Chondrocyte (in vitro differentiated cells): ENCODE measurements at regions not wholly inside any gene's neighbourhood (a gene's known extent, or its start where the extent isn't known, plus 50 kb on each side); places are given as distances from the start of the nearest gene placed in this dataset.
A peak's percentile ranks its signal among the peaks of the same experiment; 100 is the strongest.

ENCODE experiments used
- DNase-seq: peaks from one replicate; pipeline ENCODE4 v3.0.0; 2021; ENCODE audit warnings: mixed read lengths, low spot score
- H3K27ac Mint-ChIP-seq: one replicate; pipeline ENCODE4 v1.8.0; 2021; ENCODE audit warnings: mild to moderate bottlenecking, moderate library complexity, mixed read lengths; ENCODE audit not compliant: unreplicated experiment
- H3K27me3 Mint-ChIP-seq: 2 replicates; pipeline ENCODE4 v1.8.0; 2021; ENCODE audit warnings: low read depth, mixed read lengths
- H3K36me3 Mint-ChIP-seq: 2 replicates; pipeline ENCODE4 v1.8.0; 2021; ENCODE audit warnings: low read depth, mixed read lengths
- H3K4me1 Mint-ChIP-seq: 2 replicates; pipeline ENCODE4 v1.8.0; 2021; ENCODE audit warnings: low read depth, mild to moderate bottlenecking, mixed read lengths
- H3K4me3 Mint-ChIP-seq: one replicate; pipeline ENCODE4 v1.8.0; 2021; ENCODE audit warnings: mild to moderate bottlenecking, moderate library complexity, mixed read lengths; ENCODE audit not compliant: unreplicated experiment
- H3K9me3 Mint-ChIP-seq: 2 replicates; pipeline ENCODE4 v1.8.0; 2021; ENCODE audit warnings: low read depth, mixed read lengths
- TF ChIP-seq, protein P1 (sequence below): fragments of 200-600 bp; sonication (generic); IDR thresholded peaks from 2 replicates; pipeline ENCODE4 v1.5.0; 2021; ENCODE audit warnings: antibody characterized with exemption, mild to moderate bottlenecking, moderate library complexity

DNA sequence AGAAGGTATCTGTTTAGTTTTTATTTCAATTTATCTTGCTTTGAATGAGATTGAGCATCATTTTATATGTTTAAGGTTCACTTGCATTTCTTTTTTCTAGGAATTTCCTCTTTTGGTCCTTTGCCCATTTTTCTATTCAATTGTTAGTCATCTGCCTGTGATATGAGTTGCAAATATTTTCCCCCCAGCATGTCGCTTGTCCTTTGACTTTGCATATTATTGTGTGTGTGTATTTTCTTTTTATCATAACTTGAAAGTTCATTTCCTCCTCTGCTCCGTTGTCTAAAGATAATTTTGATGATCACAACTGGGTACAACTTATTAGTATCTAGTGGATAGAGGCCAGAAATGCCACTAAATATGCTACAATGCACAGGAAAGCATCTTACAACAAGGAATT is 132.7 kb upstream of the MDFIC start:
- no peak overlapping the region for H3K4me3 Mint-ChIP-seq
- H3K36me3 Mint-ChIP-seq, result no peaks in the 10 kb centered on the region
- TF ChIP-seq, protein P1, sequence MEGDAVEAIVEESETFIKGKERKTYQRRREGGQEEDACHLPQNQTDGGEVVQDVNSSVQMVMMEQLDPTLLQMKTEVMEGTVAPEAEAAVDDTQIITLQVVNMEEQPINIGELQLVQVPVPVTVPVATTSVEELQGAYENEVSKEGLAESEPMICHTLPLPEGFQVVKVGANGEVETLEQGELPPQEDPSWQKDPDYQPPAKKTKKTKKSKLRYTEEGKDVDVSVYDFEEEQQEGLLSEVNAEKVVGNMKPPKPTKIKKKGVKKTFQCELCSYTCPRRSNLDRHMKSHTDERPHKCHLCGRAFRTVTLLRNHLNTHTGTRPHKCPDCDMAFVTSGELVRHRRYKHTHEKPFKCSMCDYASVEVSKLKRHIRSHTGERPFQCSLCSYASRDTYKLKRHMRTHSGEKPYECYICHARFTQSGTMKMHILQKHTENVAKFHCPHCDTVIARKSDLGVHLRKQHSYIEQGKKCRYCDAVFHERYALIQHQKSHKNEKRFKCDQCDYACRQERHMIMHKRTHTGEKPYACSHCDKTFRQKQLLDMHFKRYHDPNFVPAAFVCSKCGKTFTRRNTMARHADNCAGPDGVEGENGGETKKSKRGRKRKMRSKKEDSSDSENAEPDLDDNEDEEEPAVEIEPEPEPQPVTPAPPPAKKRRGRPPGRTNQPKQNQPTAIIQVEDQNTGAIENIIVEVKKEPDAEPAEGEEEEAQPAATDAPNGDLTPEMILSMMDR, result no peak
- H3K4me1 Mint-ChIP-seq, result peaks cover 20% of the 10 kb centered on the region
- DNase-seq, result no peak
- peaks cover 5% of the 10 kb centered on the region for H3K9me3 Mint-ChIP-seq
- H3K27ac Mint-ChIP-seq, result no peak overlapping the region
- peaks cover 1% of the 10 kb centered on the region for H3K27me3 Mint-ChIP-seq

DNA sequence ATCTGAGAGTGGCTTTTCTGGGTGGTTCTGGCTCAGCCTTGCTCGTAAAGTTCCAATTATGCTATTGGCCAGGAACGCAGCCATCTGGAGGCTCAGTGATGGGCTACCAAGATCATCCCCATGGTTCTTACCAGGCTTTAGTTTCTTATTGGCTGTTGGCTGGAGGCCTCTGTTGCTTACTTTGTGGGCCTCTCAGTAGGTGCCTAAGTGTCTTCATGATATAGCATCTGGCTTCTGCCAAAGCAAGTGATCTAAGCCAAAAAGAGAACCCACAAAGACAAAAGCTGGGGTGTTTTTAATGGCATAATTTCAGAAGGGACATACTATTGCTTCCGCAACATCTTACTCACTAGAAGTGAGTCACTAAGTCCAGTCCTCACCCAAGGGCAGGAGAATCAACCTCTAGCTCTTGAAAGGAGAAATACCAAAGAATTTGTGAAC is 132.0 kb upstream of the MDFIC start:
- TF ChIP-seq, protein P1, result no peak
- H3K27me3 Mint-ChIP-seq, result peaks cover 1% of the 10 kb centered on the region

DNA sequence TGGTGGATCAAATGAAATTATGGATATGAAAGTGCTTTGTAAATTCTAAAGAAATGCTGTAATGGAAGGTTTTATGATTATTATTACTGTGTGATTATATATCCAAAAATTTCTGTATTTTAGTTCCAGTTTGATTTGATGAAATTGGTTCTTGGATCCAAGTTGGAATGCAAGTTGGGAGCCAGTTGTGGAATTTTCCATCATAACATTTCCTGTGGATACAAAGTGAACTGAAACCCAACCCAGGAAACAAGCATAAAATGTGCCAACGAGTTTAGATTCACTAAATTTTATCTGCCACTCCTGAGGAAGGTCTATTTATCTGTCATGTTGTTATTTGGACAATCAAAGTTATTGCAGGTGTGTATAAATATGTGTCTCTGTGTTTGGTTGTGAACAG is 131.4 kb upstream of the MDFIC start:
- DNase-seq, result no peak
- Mint-ChIP-seq H3K4me1 (peaks cover 20% of the 10 kb centered on the region), H3K27me3 (peaks cover 4% of the 10 kb centered on the region), H3K36me3 (no peaks in the 10 kb centered on the region), H3K27ac (peak overlapping the region; percentile 15), H3K9me3 (peaks cover 5% of the 10 kb centered on the region), H3K4me3 (no peak overlapping the region)
- TF ChIP-seq, protein P1, result no peak

More for the DNA sequence above, 132.0 kb upstream of the MDFIC start:
- H3K36me3 Mint-ChIP-seq, result no peaks in the 10 kb centered on the region
- peaks cover 20% of the 10 kb centered on the region for H3K4me1 Mint-ChIP-seq
- peak overlapping the region; percentile 65 for H3K27ac Mint-ChIP-seq
- no peak overlapping the region for H3K4me3 Mint-ChIP-seq
- no peak for DNase-seq
- peaks cover 5% of the 10 kb centered on the region for H3K9me3 Mint-ChIP-seq

DNA sequence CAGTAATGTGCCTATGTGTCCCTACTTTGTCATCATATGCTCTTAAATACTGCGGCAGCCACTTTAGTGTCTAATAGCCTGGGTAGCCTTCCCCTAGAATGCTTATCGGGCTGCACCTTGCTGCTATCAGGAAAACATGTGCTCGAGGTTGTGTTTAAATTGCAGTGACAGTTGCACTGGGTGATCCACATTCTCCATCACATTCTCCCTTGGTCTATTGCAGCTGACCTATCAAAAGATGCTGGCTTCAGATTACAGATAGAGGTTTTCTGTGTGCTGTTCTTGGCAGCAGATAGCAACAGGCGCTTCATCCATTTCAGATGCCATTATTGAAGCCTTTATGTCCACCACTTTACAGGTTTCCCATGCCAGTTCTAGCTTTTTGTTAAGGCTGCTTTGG is 130.1 kb upstream of the MDFIC start:
- Mint-ChIP-seq H3K27me3 (peaks cover 7% of the 10 kb centered on the region), H3K9me3 (peaks cover 5% of the 10 kb centered on the region), H3K27ac (no peak overlapping the region), H3K36me3 (no peaks in the 10 kb centered on the region), H3K4me1 (peaks cover 20% of the 10 kb centered on the region), H3K4me3 (no peak overlapping the region)
- TF ChIP-seq, protein P1, result no peak
- DNase-seq, result no peak

DNA sequence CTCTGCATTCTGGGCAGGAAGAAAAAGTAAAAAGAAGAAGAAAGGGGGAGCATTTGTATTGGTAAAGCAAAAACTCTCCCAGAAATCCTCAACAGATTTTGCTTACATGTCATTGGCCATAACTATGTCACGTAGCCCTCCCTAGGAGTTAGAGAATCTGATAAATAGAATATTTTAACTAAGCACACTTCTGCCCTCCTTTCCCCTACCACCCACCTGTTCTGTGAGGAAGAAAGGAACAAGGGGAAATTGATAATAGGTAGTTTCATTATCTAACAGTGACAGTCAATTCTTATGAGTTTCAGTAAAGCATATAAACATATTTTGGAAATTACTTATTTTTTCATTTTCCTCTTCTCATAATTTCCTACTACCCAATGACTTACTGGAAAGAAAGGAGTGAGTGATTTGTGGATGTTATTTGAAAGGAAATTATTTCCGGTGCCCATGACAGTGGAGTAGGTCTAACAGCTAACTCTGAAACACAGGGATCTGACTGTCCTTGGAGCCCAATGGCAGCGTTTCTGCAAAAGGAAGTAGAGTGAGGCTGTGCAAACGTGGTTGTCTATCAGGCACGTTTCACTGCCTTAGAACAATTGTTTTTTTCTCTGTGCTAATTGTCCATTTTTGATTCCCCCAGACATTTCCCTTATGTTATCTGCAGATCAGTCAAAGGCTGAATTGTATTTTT is 128.6 kb upstream of the MDFIC start:
- no peak for DNase-seq
- TF ChIP-seq, protein P1, result no peak
- H3K4me1 Mint-ChIP-seq, result peaks cover 20% of the 10 kb centered on the region
- no peak overlapping the region for H3K4me3 Mint-ChIP-seq
- H3K9me3 Mint-ChIP-seq, result peaks cover 4% of the 10 kb centered on the region
- H3K27ac Mint-ChIP-seq, result no peak overlapping the region
- peaks cover 7% of the 10 kb centered on the region for H3K27me3 Mint-ChIP-seq
- H3K36me3 Mint-ChIP-seq, result no peaks in the 10 kb centered on the region
